ENCODE measurements at regions not wholly inside any gene's neighbourhood (a gene's known extent, or its start where the extent isn't known, plus 50 kb on each side); places are given as distances from the start of the nearest gene placed in this dataset.
"Not testable (repeated sequence)": the region's sequence is repeated elsewhere in the genome, so short reads cannot be mapped to it uniquely, and the experiment has no call there.

- ATAC-seq: no peak
Measured at GRCh38 chr1:190685676-190686075, 208.0 kb upstream of the BRINP3 start.

GRCh38 chr1:190688096-190688495 is 210.4 kb upstream of the BRINP3 start:
- TF ChIP-seq ZFP30 (CRISPR knock-in tag; IDR thresholded peaks at IDR 0.05) (no peak), ZFP3 (CRISPR knock-in tag; IDR thresholded peaks at IDR 0.05) (no peak), SNAI2 (CRISPR knock-in tag; IDR thresholded peaks at IDR 0.05) (no peak), TOX (CRISPR knock-in tag; IDR thresholded peaks at IDR 0.05; ENCODE audit: borderline replicate concordance) (no peak), ZNF70 (CRISPR knock-in tag; IDR thresholded peaks at IDR 0.05) (no peak), POU6F1 (CRISPR knock-in tag; IDR thresholded peaks at IDR 0.05; ENCODE audit: borderline replicate concordance, low read depth) (no peak), ISL1 (CRISPR knock-in tag; IDR thresholded peaks at IDR 0.05) (no peak), CSRNP3 (CRISPR knock-in tag; IDR thresholded peaks at IDR 0.05) (no peak), ZNF565 (CRISPR knock-in tag; conservative IDR thresholded peaks at IDR 0.05; ENCODE audit: low read depth) (no peak), OSR1 (CRISPR knock-in tag; IDR thresholded peaks at IDR 0.05) (no peak), GLIS3 (CRISPR knock-in tag; IDR thresholded peaks at IDR 0.05) (no peak)
- ATAC-seq: no peak

More at GRCh38 chr1:190685676-190686075, 208.0 kb upstream of the BRINP3 start:
- TF ChIP-seq TCF4 (CRISPR knock-in tag; IDR thresholded peaks at IDR 0.05; ENCODE audit: borderline replicate concordance): no peak
- no peak for TF ChIP-seq CSDC2 (CRISPR knock-in tag; IDR thresholded peaks at IDR 0.05)
- TF ChIP-seq ZFP30 (CRISPR knock-in tag; IDR thresholded peaks at IDR 0.05): no peak
- TF ChIP-seq ESRRG (CRISPR knock-in tag; IDR thresholded peaks at IDR 0.05): no peak
- no peak for TF ChIP-seq ZC3H10 (CRISPR knock-in tag; IDR thresholded peaks at IDR 0.05)
- TF ChIP-seq POU6F1 (CRISPR knock-in tag; IDR thresholded peaks at IDR 0.05; ENCODE audit: borderline replicate concordance, low read depth): no peak
- no peak for TF ChIP-seq ZNF70 (CRISPR knock-in tag; IDR thresholded peaks at IDR 0.05)

GRCh38 chr1:190698488-190698887 is 220.8 kb upstream of the BRINP3 start:
- ATAC-seq: not testable (repeated sequence)

- TF ChIP-seq ISL1 (CRISPR knock-in tag; IDR thresholded peaks at IDR 0.05) (no peak), TCF4 (CRISPR knock-in tag; IDR thresholded peaks at IDR 0.05; ENCODE audit: borderline replicate concordance) (no peak), PPARA (CRISPR knock-in tag; IDR thresholded peaks at IDR 0.05; ENCODE audit: borderline replicate concordance) (no peak), OSR1 (CRISPR knock-in tag; IDR thresholded peaks at IDR 0.05) (no peak), ZNF8 (CRISPR knock-in tag; IDR thresholded peaks at IDR 0.05) (no peak), TSHZ2 (CRISPR knock-in tag; IDR thresholded peaks at IDR 0.05) (no peak), ZFP30 (CRISPR knock-in tag; IDR thresholded peaks at IDR 0.05) (no peak), ARNTL (CRISPR knock-in tag; IDR thresholded peaks at IDR 0.05; ENCODE audit: borderline replicate concordance, low read depth) (no peak)
- no peak for ATAC-seq
Measured at GRCh38 chr1:190699165-190699564, 221.5 kb upstream of the BRINP3 start.

- ATAC-seq: no peak
- TF ChIP-seq TSHZ2 (CRISPR knock-in tag; IDR thresholded peaks at IDR 0.05) (no peak), ARNTL (CRISPR knock-in tag; IDR thresholded peaks at IDR 0.05; ENCODE audit: borderline replicate concordance, low read depth) (no peak), ZNF565 (CRISPR knock-in tag; conservative IDR thresholded peaks at IDR 0.05; ENCODE audit: low read depth) (no peak), CSRNP3 (CRISPR knock-in tag; IDR thresholded peaks at IDR 0.05) (no peak), ZNF70 (CRISPR knock-in tag; IDR thresholded peaks at IDR 0.05) (no peak), TOX (CRISPR knock-in tag; IDR thresholded peaks at IDR 0.05; ENCODE audit: borderline replicate concordance) (no peak), GLIS3 (CRISPR knock-in tag; IDR thresholded peaks at IDR 0.05) (no peak), RARB (CRISPR knock-in tag; IDR thresholded peaks at IDR 0.05) (no peak), ZC3H10 (CRISPR knock-in tag; IDR thresholded peaks at IDR 0.05) (no peak)
Measured at GRCh38 chr1:190708418-190709057, 230.9 kb upstream of the BRINP3 start.

Measured in SK-N-SH treated with all-trans-retinoic acid at 6 μM for 48 hours (cell line).